ENCODE measurements at regions not wholly inside any gene's neighbourhood (a gene's known extent, or its start where the extent isn't known, plus 50 kb on each side); places are given as distances from the start of the nearest gene placed in this dataset.

DNA sequence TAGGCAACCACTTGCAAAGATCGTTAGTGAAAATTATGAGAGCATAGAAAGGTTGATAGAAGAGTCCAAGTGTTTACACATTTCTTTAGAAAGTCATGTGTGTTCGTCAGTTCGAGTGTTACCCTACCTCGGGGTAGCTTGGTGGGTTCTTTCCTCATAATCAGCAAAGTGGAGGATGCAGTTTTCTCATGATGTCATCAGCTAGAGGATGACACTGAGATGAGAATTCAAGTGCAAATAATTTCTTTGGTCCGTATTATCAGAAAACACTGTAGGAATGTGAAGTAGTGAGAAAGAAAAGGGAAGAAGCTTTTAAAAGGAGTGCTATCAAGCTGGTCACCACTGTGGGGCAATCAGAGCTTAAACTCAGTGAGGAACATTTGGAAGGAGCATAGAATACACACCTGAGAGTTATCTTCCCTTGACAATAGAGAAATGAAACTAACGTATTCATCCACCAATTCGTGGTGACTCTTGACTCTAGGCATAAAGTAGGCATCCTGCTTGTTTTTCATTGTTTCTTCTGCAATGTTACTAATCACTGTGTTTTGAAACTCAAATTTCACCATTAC lies 1340.9 kb upstream of the TMEM132C start:
- intact Hi-C loops (cut with micrococcal nuclease) = no loop called here
- Mint-ChIP-seq H3K4me1 (ENCODE audit: low read depth) (no peaks in the 10 kb centered on the region), H3K27ac (no peak overlapping the region), H3K27me3 (no peaks in the 10 kb centered on the region), H3K9me3 (no peaks in the 10 kb centered on the region), H3K4me3 (no peak overlapping the region), H3K36me3 (ENCODE audit: low read depth) (no peaks in the 10 kb centered on the region)
- POLR2A ChIA-PET = no interaction called here
- CTCF ChIA-PET = no interaction called here
- TF ChIP-seq, protein P1, sequence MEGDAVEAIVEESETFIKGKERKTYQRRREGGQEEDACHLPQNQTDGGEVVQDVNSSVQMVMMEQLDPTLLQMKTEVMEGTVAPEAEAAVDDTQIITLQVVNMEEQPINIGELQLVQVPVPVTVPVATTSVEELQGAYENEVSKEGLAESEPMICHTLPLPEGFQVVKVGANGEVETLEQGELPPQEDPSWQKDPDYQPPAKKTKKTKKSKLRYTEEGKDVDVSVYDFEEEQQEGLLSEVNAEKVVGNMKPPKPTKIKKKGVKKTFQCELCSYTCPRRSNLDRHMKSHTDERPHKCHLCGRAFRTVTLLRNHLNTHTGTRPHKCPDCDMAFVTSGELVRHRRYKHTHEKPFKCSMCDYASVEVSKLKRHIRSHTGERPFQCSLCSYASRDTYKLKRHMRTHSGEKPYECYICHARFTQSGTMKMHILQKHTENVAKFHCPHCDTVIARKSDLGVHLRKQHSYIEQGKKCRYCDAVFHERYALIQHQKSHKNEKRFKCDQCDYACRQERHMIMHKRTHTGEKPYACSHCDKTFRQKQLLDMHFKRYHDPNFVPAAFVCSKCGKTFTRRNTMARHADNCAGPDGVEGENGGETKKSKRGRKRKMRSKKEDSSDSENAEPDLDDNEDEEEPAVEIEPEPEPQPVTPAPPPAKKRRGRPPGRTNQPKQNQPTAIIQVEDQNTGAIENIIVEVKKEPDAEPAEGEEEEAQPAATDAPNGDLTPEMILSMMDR (IDR thresholded peaks at IDR 0.05) = no peak
- no peak for DNase-seq
- no peak for ATAC-seq

DNA sequence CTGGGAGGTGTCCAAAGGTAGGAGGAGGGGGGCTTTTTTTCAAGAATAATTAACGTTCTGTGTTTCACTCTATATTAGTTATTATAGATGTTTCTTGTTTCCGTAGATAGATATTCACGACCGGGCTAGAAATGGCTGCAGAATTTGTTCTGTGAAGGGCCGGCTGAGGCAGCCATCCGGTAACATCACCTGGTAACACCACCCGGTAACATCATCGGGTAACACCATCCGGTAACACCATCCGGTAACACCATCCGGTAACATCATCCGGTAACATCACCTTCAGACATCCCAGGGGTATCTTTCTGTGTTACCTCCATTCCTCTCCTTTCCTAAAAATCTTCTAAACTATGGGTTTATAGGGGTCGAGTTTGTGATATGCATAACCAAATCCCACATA lies 1336.7 kb upstream of the TMEM132C start:
- Mint-ChIP-seq H3K27me3 (no peaks in the 10 kb centered on the region), H3K4me3 (no peak overlapping the region), H3K9me3 (no peaks in the 10 kb centered on the region), H3K27ac (no peak overlapping the region), H3K4me1 (ENCODE audit: low read depth) (no peaks in the 10 kb centered on the region), H3K36me3 (ENCODE audit: low read depth) (no peaks in the 10 kb centered on the region)
- DNase-seq = no peak
- CTCF ChIA-PET = interaction anchor here (0.9 kb wide), 1 partner anchor 55 kb away, joined by 3 read pairs; no protein-coding TSS in a partner anchor
- POLR2A ChIA-PET = no interaction called here
- intact Hi-C loops (cut with micrococcal nuclease) = no loop called here
- TF ChIP-seq, protein P1 (IDR thresholded peaks at IDR 0.05) = no peak
- ATAC-seq = no peak

DNA sequence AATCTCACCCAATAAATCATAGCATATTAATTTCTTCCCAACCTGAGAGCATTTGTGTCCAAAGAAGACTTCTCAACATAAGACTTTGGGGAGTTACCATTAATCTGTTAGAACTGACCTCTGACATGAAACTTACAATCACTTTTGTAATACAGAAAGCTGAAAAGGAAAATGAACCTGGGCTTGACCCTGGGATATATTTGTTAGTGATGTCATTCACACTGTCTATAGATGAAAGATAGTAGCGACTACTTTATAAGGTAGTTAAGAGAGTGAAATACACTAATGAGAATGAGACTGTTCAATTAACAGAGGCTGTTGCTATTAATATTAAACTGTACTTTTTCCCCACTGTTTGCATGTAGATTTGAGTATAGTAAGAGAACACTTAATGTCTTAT lies 1334.8 kb upstream of the TMEM132C start:
- ChIA-PET CTCF (no interaction called here), POLR2A (no interaction called here)
- no peaks in the 10 kb centered on the region for H3K36me3 Mint-ChIP-seq (ENCODE audit: low read depth)
- TF ChIP-seq, protein P1 (IDR thresholded peaks at IDR 0.05) = no peak
- H3K27me3 Mint-ChIP-seq = peaks cover 1% of the 10 kb centered on the region
- intact Hi-C loops (cut with micrococcal nuclease) = no loop called here
- H3K4me3 Mint-ChIP-seq = no peak overlapping the region
- H3K9me3 Mint-ChIP-seq = no peaks in the 10 kb centered on the region
- H3K4me1 Mint-ChIP-seq (ENCODE audit: low read depth) = no peaks in the 10 kb centered on the region
- no peak overlapping the region for H3K27ac Mint-ChIP-seq
- DNase-seq (no peak), ATAC-seq (no peak)

DNA sequence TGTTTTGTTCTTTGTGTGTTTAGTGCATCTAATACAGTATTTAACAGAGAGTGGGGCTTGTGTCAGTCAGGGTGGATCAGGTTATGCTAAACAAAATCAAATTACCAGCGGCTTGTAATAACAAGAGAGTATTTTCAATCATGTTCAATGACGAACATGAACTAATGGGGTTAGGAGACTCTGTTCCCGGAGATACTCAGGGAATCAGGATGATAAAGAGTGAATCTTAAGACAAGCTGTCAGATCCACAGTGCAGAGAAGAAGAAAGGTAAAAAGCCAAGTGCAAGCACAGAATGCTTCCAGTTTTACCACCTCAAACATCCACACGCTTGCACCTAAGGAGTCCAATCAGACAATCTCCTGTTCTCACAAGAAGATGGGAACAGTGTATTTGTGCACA lies 1331.5 kb upstream of the TMEM132C start:
- ChIA-PET POLR2A (no interaction called here), CTCF (no interaction called here)
- H3K27me3 Mint-ChIP-seq = peaks cover 1% of the 10 kb centered on the region
- ATAC-seq (no peak), DNase-seq (no peak)
- H3K4me1 Mint-ChIP-seq (ENCODE audit: low read depth) = no peaks in the 10 kb centered on the region
- no peak overlapping the region for H3K4me3 Mint-ChIP-seq
- H3K36me3 Mint-ChIP-seq (ENCODE audit: low read depth) = no peaks in the 10 kb centered on the region
- no peak overlapping the region for H3K27ac Mint-ChIP-seq
- no peaks in the 10 kb centered on the region for H3K9me3 Mint-ChIP-seq
- TF ChIP-seq, protein P1 (IDR thresholded peaks at IDR 0.05) = no peak
- intact Hi-C loops (cut with micrococcal nuclease) = no loop called here

DNA sequence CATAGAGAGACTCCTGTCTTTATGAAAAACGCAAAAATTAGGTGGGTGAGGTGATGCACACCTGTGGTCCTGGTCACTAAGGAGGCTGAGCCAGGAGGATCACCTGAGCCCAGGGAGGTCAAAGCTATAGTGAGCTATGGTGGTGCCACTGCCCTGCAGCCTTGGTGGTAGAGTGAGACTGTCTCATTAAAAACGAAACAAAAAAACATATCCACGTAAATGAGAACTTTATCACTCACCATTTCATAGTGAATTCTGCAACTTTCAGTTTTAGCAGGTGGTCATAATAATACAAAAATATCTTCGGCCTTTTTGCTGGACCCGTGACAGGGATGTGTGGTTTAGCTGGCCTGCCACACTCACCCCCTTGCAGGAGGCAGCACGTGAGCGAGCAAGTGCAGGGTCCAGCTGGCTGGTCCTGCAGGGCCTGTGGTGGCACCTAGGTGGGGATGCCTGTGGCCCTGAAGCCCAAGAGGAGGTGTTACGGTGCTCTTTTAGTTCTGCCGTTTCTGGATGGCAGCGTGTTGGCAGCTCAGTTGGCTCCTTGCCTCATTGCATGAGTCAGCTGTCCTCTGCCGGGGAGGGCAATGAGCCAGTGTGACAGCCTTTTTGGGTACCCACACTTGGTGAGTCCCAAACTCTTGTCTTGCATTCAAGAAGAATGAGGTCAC lies 1330.7 kb upstream of the TMEM132C start:
- DNase-seq = no peak
- TF ChIP-seq, protein P1 (IDR thresholded peaks at IDR 0.05) = no peak
- no peak overlapping the region for H3K27ac Mint-ChIP-seq
- ChIA-PET POLR2A (no interaction called here), CTCF (no interaction called here)
- no peaks in the 10 kb centered on the region for H3K36me3 Mint-ChIP-seq (ENCODE audit: low read depth)
- H3K4me3 Mint-ChIP-seq = no peak overlapping the region
- H3K27me3 Mint-ChIP-seq = peaks cover 1% of the 10 kb centered on the region
- H3K9me3 Mint-ChIP-seq = peaks cover 3% of the 10 kb centered on the region
- ATAC-seq = no peak
- intact Hi-C loops (cut with micrococcal nuclease) = no loop called here
- H3K4me1 Mint-ChIP-seq (ENCODE audit: low read depth) = no peaks in the 10 kb centered on the region
